Stromal cell of bone marrow (primary cell): ENCODE measurements at regions not wholly inside any gene's neighbourhood (a gene's known extent, or its start where the extent isn't known, plus 50 kb on each side); places are given as distances from the start of the nearest gene placed in this dataset.
A peak's percentile ranks its signal among the peaks of the same experiment; 100 is the strongest.
"Not testable (repeated sequence)": the region's sequence is repeated elsewhere in the genome, so short reads cannot be mapped to it uniquely, and the experiment has no call there.

Experiments used
- DNase-seq: peaks from one replicate; pipeline ENCODE4 v3.0.0-alpha.2; 2012; ENCODE audit warnings: low read depth

DNA sequence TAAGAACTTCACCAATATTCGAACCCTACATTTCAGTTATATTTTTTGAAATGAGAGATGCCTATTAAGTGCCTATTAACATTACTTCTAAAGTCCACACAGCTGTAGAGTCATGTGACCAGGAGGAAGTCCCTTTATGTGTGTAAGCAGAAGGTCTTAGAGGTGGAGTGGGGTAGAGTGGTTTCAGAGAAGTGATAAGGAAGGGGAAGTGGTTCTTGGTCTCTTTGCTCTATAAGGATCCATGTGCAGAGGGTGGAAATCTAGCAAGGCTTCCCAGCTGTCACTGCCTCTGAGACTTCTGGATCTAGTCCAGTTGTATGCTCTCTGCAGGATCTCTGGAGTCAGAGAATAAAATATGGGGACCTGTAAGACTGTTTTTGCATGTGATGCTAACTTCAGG lies 673.9 kb downstream of the FLRT2 start:
- no peak for DNase-seq

DNA sequence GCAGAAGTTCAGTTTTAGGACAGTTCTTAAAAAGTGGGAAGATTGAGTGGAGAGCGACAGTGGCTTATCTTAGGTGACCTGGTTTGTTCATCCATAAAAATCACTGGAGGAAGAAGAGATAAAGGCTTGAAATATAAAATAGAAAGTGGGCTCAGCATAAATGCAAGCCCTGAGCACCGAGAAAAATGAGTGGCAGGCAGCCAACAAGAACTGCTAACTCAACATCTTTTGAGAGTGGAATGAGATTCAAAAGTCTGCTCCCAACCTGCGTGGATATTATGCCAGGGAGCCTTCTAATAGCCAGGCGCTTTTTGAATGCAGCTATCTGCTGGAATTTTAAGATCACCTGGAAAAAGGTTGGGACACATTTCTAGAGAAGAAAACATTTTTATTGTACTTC lies 666.5 kb downstream of the FLRT2 start:
- DNase-seq: no peak

DNA sequence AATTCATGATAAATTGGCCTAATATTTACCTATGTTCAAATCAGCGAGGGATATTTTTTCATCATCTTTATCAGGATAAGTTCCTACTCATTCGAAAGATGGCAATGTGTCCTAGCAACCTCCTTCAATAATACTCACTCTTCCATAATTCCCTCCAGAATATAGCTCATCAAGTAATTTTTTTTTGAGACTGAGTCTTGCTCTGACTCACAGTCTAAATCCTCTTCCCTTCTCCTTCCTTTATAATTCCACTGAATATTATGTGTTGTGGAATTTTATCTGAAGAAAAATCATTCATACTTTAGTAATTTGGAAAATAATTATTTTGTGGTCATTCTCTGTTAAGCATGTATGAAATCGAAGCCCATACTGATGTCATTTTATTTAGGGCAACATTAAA lies 663.8 kb downstream of the FLRT2 start:
- DNase-seq: peak; percentile 9

DNA sequence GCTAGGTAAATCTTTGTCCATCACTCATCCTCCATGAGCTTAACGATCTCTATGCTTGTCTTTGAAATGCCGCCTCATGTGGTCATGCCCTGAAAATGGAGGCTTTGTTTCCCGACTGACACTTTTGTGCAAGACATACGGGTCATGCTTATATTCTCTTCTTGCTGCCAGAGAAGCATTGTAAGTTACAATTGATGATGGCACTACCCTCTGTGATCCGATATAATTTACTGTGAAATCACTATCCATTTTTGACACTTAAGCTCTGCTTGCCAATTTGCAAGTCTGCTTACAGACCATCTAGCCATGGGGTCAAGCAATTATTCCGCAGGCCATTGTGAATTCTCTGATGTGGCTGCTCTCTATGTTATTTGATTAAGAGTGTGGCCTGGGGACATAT lies 650.0 kb downstream of the FLRT2 start:
- no peak for DNase-seq

DNA sequence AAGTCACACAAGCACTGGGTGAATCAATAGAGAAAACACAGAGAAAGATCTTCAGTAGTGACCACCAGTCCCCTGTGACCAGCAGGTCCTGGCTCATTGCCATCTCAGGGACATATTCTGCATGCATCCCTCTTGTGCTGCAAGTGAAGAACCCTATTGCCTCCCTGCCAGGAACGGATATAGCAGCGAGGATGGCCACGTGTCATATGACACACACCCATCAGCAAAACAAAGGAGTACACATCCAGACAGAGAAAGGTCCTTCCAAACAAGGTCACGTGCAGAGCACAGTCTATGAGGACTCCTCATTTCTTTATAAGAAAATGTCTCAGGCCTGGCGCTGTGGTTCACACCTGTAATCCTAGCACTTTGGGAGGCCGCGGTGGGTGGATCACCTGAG lies 638.4 kb downstream of the FLRT2 start:
- no peak for DNase-seq

DNA sequence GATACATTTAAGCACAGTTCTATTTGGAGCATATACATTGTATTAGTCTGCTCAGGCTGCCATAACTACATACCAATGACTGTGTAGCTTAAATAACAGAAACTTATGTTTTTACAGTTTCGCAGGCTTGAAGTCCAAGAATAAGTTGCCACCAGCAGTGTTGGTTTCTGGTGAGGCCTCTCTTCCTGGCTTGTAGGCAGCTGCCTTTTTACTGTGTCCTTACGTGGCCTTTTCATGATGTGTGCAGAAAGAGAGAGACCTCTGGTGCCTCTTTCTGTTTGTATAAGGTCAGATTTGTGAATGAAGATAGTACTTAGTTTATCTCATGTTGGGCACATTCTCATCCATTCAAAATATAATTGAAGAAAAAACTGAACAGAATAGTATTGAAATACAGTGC lies 636.6 kb downstream of the FLRT2 start:
- no peak for DNase-seq

DNA sequence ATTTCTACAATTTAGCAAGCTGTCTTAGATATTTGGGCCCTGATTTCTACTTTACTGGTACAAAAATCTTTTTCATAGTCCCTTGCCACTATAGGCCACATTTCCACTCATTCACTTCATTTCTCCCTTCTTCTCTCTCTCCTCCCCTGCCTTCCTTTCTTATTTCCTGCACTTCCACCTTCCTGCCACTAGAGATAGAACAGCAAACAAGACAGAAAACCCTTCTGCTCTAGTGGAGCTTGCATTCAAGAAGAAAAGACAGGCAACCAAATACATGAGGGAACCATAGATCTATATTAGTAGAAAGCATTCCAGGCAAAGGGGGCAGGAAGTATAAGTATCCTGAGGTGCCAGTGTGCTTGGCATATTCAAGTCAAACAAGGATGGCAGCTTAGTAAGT lies 623.5 kb downstream of the FLRT2 start:
- no peak for DNase-seq

DNA sequence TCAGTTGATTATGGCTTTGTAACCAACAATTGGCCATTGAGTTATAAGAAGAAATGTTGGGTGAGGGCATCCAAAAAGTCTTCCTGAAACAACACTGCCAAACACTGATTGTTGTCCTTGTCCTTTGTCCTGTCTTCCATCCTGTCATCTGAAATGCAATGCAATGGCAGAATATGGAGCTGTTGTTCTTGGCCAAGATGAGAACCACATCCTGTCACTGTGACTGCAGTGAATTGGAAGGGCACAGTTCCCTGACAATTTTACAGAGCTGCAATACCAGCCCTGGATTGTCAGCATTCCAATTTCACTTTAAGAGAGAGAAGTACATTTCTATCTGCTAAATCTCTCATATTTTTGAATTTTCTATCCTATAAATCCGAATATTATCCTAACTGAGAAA lies 613.3 kb downstream of the FLRT2 start:
- no peak for DNase-seq

DNA sequence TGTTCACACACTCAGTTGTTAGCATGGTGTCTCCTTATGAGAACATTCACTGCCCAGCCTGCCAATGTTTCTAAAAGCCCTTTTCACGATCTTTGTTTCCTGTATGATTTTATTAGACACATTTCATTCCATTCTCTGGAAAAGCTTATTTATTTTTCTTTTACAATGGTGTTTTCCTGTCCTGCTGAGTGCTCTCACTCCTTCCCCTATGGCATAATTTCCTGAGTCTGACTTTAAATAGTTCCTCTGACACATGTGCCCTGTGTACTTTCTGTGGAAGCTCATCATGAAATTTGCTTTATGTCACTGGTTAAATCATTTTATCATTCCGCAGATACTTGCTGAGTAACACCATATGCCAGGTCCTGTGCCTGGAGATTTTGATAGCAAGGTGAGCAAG lies 612.0 kb downstream of the FLRT2 start:
- no peak for DNase-seq

DNA sequence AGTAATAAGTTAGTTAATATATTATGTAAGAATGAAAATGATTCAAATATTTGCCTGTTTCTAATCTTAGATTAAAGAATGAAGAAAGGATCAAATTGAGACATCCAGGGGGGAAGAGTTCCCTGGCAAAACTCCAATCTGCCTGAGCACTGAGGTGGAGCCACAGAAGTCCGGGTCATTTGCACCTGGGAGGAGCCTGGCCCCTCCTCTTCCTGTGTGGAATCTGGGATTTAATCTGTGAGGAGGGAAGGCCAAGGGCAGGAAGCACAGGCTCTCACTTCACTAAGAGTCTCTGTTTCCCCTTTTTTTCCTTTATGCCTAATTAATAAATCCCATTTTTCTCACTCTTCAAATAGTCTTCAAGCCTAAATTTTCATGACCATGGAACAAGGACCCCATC lies 599.5 kb downstream of the FLRT2 start:
- DNase-seq: no peak

DNA sequence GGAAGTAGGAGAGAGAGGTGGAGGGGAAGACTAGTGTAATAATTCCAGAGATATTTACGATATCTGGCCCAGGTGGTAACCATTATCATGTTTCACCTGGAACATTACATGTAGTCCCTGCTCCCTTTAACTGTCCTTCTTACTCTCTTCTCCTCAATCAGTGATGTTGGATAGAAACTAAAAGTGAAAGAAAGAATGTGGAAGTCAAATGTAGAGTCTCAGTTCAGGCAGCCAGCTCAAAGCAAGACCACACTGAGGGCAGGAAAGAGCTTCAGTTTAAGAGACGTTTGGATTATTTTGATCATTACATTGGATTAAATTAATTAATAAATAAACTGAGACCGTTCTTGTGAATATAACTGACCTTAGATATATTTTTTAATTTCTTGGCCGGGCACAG lies 594.4 kb downstream of the FLRT2 start:
- no peak for DNase-seq

DNA sequence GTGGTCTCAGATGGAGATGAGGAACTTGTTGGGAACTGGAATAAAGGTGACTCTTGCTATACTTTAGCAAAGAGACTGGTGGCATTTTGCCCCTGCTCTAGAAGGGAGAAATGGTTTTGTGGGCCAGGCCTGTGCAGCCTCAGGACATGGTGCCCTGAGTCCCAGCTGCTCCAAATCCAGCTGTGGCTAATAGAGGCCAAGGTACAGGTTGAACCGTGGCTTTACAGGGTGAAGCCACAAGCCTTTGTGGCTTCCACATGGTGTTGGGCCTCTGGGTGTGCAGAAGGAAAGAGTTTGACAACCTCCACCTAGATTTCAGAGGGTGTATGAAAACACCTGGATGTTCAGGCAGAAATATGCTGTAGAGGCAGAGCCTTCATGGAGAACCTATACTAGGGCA lies 586.0 kb downstream of the FLRT2 start:
- no peak for DNase-seq

DNA sequence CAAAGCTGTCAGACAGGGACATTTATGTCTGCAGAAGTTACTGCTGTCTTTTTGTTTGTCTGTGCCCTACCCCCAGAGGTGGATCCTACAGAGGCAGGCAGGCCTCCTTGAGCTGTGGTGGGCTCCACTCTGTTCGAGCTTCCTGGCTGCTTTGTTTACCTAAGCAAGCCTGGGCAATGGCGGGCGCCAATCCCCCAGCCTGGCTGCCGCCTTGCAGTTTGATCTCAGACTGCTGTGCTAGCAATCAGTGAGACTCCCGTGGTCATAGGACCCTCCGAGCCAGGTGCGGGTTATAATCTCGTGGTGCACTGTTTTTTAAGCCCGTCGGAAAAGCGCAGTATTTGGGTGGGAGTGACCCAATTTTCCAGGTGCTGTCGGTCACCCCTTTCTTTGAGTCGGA lies 580.9 kb downstream of the FLRT2 start:
- DNase-seq: not testable (repeated sequence)

DNA sequence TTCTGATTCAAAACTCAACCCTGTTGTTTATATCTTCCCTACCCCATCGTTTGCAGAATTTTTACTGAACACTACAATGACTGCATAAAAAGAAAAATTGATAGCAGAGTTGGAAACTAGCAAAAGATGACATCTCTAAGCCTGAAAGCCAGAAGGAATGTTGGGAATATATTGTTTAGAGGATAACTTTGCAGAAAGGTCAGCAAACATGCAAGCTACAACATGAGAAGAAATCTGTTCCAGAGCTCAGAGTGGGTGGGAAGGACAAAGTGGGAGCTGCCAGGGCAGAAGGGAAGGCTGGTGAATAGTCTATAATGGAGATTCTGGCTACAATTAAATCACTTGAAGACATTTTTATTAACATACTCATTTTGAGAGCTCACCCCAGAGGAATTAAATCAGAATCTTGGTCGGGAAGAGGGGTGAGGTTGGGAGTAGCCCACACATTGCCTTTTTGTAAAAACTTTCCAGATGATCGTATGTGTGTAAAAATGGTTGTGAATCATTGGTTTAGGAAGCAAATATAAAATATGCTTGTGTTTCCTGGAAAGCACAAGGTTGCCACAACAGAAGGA lies 574.8 kb downstream of the FLRT2 start:
- no peak for DNase-seq

DNA sequence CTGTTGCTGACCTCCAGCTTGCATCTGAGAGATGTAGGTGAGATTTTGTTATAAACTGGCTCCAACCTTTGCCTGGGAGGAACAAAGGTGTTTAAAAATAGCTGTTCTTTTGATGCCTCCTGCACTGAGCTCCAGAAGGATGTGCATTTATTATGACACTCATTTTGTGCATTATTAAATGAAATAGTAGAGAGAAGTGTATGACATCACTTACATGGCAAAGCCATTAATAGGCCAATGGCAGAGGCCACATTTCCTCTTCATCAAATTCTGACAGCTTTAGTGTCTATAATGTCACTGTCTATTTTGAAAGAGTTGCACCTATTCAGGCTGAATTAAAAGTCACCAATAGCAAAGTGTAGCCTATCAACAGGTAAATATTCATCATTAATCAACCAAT lies 564.6 kb downstream of the FLRT2 start:
- DNase-seq: no peak

DNA sequence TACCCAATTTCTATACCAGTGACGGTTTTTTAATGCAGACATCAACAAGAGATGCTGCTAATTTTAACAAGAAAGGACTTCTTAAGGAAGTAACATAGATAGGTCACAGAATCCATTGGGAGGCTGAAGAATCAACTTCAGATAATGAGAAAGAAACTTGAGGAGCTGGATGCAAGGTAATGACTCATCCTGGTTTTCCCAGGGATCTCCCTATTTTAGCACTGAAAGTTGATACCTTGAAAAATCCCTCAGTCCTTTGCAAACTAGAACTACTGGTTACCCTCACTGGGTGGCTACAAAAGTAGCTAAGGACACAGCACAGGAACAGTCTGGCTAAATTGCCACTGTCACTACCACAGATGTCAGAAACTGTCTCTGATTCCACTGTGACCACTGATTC lies 561.9 kb downstream of the FLRT2 start:
- DNase-seq: no peak

DNA sequence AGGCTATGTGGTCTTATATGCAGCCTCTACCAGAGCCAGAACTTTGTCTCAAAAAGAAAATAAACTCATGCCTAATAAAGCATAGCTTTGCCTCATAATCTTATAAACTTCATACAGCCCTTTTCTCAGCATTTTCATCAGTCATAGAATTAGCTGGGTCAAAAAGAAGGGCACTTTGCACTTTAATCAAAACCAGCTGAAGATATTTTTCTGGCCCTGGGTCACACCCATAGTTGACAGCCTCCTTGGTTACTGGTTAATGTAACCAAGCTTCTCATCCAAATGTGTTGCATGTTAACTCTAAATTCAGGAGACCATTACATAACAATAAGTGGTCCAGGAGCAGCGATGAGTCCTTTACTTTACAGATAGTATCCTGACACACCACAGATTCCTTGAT lies 558.2 kb downstream of the FLRT2 start:
- DNase-seq: no peak

DNA sequence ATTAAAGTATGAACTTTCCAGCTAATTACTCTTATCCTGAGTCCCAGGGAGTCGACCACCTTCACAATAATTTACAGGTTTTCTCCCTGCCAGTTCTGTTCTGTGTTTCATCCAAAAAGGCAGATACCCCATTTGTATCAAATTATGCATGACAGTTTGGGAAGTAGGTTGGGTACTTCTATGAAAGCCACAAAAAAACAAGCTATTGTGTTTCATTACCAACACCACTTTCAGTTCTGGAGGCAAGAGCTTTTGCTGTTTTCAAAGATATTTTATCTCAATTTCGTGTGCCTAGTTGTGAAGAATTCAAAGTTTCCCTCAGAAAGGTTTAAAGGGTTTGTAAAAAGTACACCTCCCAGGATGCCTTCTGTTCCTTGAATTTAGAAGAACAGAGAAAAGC lies 557.4 kb downstream of the FLRT2 start:
- no peak for DNase-seq

DNA sequence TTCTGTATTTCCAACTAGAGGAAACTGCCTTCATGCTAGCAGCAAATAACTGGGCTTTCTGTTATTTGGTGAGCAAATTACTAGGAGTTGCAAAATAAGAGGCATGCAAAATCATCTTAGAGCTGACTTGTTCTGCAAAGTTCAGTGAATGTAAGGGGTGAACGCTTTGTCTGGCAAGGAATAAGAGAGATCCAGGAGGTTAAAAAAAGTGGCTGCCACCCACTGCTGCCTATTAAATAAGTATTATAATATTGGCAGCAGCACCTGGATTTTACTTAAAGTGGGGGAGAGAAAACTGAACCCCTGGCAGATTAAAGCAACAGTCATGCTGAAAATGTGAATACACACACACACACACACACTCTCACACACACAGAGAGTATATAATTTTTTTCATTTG lies 557.0 kb downstream of the FLRT2 start:
- DNase-seq: no peak

DNA sequence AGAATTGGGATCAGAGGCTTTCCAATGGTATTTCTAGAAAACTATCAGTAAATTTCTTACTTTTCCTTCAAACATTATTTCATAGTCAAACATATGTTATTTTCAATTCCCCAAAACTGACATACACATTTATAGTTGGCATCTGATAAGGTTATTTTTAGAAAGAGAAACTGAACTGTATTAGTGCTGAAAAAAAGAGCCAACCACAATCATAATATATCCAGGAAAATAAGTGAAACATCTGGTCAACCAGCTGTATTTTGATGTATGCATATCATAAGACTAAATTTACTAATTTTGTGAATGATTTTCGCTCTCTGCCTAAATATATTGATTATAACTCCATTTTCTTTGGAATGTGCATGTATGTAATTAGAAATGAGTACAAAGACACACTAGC lies 554.2 kb downstream of the FLRT2 start:
- DNase-seq: no peak

DNA sequence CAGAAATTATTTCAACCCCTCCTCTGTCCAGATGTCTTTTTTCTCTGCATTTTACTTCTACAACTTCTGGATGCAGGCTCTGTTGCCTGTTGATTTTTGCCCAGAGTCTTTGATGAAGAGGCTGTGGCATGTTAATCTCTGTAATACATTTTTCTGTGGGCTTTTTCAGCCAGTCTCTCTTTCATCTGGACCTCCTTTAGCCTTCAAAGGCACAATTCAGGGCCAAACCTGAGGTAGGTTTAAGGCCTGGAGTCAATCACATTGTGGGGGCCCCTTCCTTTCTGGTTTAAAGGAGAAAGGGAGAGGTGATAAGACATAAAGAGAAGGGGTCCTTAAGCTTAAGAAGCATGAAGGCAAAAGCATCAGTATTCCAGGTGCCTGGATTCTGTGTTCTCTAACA lies 553.7 kb downstream of the FLRT2 start:
- DNase-seq: no peak

DNA sequence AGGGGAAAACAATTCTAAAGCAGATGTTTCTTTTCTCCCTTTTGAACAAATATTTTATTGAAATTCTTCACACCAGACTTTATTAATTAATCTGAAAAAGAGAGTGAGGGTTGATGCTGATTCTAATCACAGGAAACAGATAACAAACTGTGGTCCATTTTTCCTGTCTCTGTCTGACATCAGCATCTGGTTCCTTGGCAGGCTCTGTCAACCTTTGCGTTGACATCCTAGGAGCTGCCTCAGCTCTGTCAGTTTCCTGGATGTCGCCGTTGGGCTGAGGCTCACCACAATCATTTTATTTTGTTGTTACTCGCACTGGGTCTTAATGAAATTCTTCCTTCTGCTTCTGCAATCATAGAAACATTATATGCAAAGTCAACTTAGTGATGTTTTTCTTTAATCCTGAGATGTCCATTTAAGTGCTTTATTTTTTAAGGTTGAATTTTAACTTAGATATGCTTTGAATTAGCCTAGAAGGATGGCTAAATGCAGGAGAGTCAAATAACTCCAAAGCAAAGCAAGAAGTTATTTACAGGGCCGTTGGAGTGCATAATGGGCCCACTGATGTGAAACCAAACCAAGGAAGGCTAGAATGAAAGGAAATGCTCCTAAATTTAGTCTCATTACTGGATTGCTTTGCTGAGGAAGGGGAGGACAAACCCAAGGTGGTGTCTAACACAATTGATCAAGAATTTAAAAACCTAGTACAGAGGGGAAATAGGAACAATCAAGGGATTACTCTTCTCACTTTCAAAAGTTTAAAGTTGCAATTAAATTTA lies 542.4 kb downstream of the FLRT2 start:
- no peak for DNase-seq

DNA sequence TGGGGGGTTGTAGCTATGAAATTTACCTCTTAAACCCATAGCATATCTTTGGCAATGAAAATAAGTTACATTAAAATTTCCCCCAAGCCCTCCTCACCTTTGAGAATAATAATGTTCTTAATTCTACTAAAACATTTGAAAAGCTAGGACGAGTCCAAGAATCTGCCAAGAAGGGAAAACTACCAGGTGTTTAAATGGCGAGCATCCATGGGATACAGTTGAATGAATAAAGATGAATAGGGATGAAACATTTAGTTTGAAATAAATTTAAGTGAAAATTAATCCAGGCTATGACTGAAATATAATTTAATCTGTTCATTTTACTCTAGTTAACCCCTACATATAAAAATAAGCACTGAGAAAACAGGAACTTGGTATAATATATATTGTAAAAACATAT lies 536.7 kb downstream of the FLRT2 start:
- no peak for DNase-seq

DNA sequence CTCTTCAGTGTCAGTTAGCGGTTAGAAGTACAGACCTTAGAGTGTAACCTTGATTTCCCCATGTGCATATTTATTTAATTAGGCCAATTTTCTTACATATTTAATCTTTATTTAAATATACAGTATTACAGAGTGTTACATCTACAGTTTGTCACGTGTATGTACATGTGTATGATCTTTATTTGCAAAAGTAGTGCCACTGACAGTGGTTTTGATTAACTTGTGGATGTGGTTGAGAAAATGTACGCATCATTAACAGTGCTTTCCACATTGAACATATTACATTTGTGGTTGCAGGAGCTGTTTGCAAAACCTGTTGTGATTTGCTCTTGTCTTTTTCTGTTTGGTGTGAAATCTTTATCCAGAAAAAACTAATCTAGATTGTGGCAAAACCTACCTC lies 535.5 kb downstream of the FLRT2 start:
- no peak for DNase-seq
